ENCODE measurements at regions not wholly inside any gene's neighbourhood (a gene's known extent, or its start where the extent isn't known, plus 50 kb on each side); places are given as distances from the start of the nearest gene placed in this dataset.
A peak's percentile ranks its signal among the peaks of the same experiment; 100 is the strongest.

GRCh38 chr2:38489846-38490245 lies 112.8 kb upstream of the ATL2 start:
- H3K4me3 ChIP-seq, result no peak overlapping the region
- intact Hi-C loops (cut with DNase I), result loop anchor here in 1 of 4 donors (10.0 kb wide), 1 partner anchor 705 kb away; no protein-coding TSS in a partner anchor
- no peak overlapping the region for H3K27ac ChIP-seq
- H3K27me3 ChIP-seq, result no peaks in the 10 kb centered on the region
- no peaks in the 10 kb centered on the region for H3K9me3 ChIP-seq
- no peak for DNase-seq
- TF ChIP-seq EP300 (IDR thresholded peaks at IDR 0.05) (no peak), CTCF (IDR thresholded peaks at IDR 0.05) (no peak), POLR2A (IDR thresholded peaks at IDR 0.05) (no peak)
- H3K4me1 ChIP-seq (ENCODE audit: insufficient read depth), result peaks cover 3% of the 10 kb centered on the region
- no peaks in the 10 kb centered on the region for H3K36me3 ChIP-seq

- 71 to 88% (median 85%) methylated on average over 10 of the region's 10 CpGs for WGBS, 3 donors
- Histone ChIP-seq H3K36me3 (no peaks in the 10 kb centered on the region), H3K27ac (no peak overlapping the region), H3K4me3 (no peak overlapping the region), H3K4me1 (ENCODE audit: insufficient read depth) (peaks cover 4% of the 10 kb centered on the region), H3K27me3 (no peaks in the 10 kb centered on the region), H3K9me3 (no peaks in the 10 kb centered on the region)
- intact Hi-C loops (cut with DNase I), result loop anchor here in 1 of 4 donors (10.0 kb wide), 1 partner anchor 703 kb away; no protein-coding TSS in a partner anchor
- no peak for DNase-seq
- TF ChIP-seq EP300 (IDR thresholded peaks at IDR 0.05) (no peak), CTCF (IDR thresholded peaks at IDR 0.05) (no peak), POLR2A (IDR thresholded peaks at IDR 0.05) (no peak)
Measured at GRCh38 chr2:38487852-38488251, 110.8 kb upstream of the ATL2 start.

- H3K27ac ChIP-seq, result peak overlapping the region; percentile 14 to 61
- 65 to 69% (median 68%) methylated on average over 11 of the region's 11 CpGs for WGBS, 3 donors
- H3K9me3 ChIP-seq, result no peaks in the 10 kb centered on the region
- no peaks in the 10 kb centered on the region for H3K36me3 ChIP-seq
- intact Hi-C loops (cut with DNase I), result loop anchor here in 1 of 4 donors (10.0 kb wide), 1 partner anchor 702 kb away; no protein-coding TSS in a partner anchor
- TF ChIP-seq POLR2A (IDR thresholded peaks at IDR 0.05) (no peak), CTCF (IDR thresholded peaks at IDR 0.05) (no peak), EP300 (IDR thresholded peaks at IDR 0.05) (no peak)
- no peak overlapping the region for H3K4me3 ChIP-seq
- peaks cover 4% of the 10 kb centered on the region for H3K4me1 ChIP-seq (ENCODE audit: insufficient read depth)
- DNase-seq, result no peak
- H3K27me3 ChIP-seq, result no peaks in the 10 kb centered on the region
Measured at GRCh38 chr2:38486213-38487026, 109.3 kb upstream of the ATL2 start.

- WGBS, 3 donors, result 88 to 92% (median 91%) methylated on average over 3 of the region's 3 CpGs
- H3K4me3 ChIP-seq, result no peak overlapping the region
- TF ChIP-seq CTCF (IDR thresholded peaks at IDR 0.05) (no peak), POLR2A (IDR thresholded peaks at IDR 0.05) (no peak), EP300 (IDR thresholded peaks at IDR 0.05) (no peak)
- no peak for DNase-seq
- H3K4me1 ChIP-seq (ENCODE audit: insufficient read depth), result peaks cover 4% of the 10 kb centered on the region
- no peaks in the 10 kb centered on the region for H3K9me3 ChIP-seq
- H3K36me3 ChIP-seq, result no peaks in the 10 kb centered on the region
- intact Hi-C loops (cut with DNase I), result loop anchor here in 1 of 4 donors (10.0 kb wide), 1 partner anchor 701 kb away; no protein-coding TSS in a partner anchor
- no peak overlapping the region for H3K27ac ChIP-seq
- no peaks in the 10 kb centered on the region for H3K27me3 ChIP-seq
Measured at GRCh38 chr2:38485734-38486133, 108.7 kb upstream of the ATL2 start.

All from ovary (tissue), 7 donors.